ENCODE measurements at regions not wholly inside any gene's neighbourhood (a gene's known extent, or its start where the extent isn't known, plus 50 kb on each side); places are given as distances from the start of the nearest gene placed in this dataset.

DNA sequence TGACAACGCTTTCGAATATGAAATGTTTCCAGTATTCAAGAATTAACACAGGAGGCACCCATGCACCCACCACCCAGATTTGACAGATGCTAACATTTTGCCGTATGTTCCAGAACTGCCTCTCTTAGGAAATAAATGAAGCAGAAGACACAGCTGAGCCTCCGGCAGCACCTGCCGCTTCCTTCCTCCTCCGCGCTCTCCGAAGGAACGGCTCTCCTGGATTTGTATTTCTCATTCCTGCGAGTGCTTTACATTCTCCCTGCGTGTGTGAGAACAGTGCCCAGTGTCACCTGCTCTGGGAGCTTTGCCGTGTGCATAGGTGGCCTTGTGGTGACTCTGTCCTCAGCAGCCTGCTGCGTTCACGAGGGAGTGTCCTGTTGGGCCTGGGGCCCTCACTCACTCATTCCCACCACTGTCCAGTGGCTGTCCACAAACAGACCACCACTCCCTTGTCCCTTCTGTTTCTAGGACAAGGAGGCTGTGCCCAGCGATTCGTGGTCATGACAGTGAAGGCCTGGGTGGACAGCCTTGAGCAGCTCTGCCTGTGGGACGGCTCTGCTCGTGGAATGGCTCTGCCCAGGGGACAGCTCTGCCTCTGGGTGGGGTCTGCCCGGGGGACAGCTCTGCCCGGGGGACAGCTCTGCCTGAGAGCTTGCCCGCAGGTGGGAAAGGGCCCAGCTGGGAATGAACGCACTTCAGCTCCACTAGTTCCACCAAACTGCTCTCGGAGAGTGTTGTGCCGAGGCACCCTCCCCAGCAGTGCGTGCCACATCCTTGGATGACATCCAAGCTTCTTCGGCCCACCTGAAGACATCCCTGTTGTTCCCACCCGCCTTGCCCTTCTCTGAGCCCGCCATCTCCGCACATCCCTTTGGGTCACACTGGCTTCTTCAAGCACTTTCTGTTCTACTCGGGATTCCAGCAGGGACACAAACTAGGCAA is 170.5 kb upstream of the PPP1R26 start:
- no peak for DNase-seq
- no peak overlapping the region for H3K4me3 Mint-ChIP-seq
- H3K27ac Mint-ChIP-seq, result no peak overlapping the region
- CTCF ChIA-PET, result no interaction called here
- no peaks in the 10 kb centered on the region for H3K36me3 Mint-ChIP-seq
- no peaks in the 10 kb centered on the region for H3K27me3 Mint-ChIP-seq
- H3K4me1 Mint-ChIP-seq, result no peaks in the 10 kb centered on the region
- no peaks in the 10 kb centered on the region for H3K9me3 Mint-ChIP-seq

- H3K9me3 Mint-ChIP-seq, result no peaks in the 10 kb centered on the region
These were observed 169.8 kb upstream of the PPP1R26 start for GRCh38 chr9:135309763-135310125.

GRCh38 chr9:135310134-135310533 is 169.4 kb upstream of the PPP1R26 start:
- no peaks in the 10 kb centered on the region for H3K27me3 Mint-ChIP-seq
- CTCF ChIA-PET, result no interaction called here
- DNase-seq, result no peak
- no peak overlapping the region for H3K27ac Mint-ChIP-seq
- H3K9me3 Mint-ChIP-seq, result no peaks in the 10 kb centered on the region
- H3K4me1 Mint-ChIP-seq, result no peaks in the 10 kb centered on the region
- H3K36me3 Mint-ChIP-seq, result no peaks in the 10 kb centered on the region
- H3K4me3 Mint-ChIP-seq, result no peak overlapping the region

More at GRCh38 chr9:135309763-135310125, 169.8 kb upstream of the PPP1R26 start:
- CTCF ChIA-PET, result no interaction called here
- DNase-seq, result no peak
- no peak overlapping the region for H3K27ac Mint-ChIP-seq
- H3K36me3 Mint-ChIP-seq, result no peaks in the 10 kb centered on the region
- no peaks in the 10 kb centered on the region for H3K4me1 Mint-ChIP-seq
- H3K4me3 Mint-ChIP-seq, result no peak overlapping the region
- H3K27me3 Mint-ChIP-seq, result no peaks in the 10 kb centered on the region

DNA sequence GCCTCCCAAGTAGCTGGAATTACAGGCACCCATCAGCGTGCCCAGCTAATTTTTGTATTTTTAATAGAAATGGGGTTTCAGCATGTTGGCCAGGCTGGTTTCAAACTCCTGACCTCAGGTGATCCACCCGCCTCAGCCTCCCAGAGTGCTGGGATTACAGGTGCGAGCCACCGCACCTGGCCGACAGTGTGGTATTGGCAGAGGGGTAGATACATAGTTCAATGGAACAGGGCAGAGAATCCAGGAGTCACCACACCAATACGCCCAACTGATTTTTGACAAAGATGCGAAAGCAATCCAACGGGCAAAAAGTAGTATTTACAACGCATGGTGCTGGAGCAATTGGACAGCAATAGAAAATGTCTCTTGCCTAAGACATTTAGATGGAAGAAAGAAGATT is 164.0 kb upstream of the PPP1R26 start:
- no peaks in the 10 kb centered on the region for H3K9me3 Mint-ChIP-seq
- no peaks in the 10 kb centered on the region for H3K36me3 Mint-ChIP-seq
- no peaks in the 10 kb centered on the region for H3K4me1 Mint-ChIP-seq
- CTCF ChIA-PET, result no interaction called here
- no peaks in the 10 kb centered on the region for H3K27me3 Mint-ChIP-seq
- no peak overlapping the region for H3K4me3 Mint-ChIP-seq
- no peak overlapping the region for H3K27ac Mint-ChIP-seq
- DNase-seq, result no peak

DNA sequence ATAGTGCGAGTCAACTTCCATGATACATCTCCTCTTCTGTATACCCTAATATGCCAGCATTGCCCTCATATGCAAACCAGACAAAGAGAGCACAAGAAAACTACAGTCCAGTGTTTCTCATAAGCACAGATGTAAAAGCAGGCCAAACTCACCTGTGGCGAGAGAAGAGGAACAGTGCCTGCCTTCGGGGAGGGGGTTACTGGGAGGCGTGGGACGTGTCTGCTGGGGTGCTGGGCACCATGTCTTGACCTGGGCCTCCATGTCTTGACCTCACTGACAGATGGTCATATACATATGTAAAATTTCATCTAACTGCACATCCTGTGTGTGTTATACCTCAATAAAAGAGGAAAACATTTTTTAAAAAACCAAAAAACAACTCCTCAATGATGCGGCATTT is 159.3 kb upstream of the PPP1R26 start:
- DNase-seq, result no peak
- no peak overlapping the region for H3K27ac Mint-ChIP-seq
- no peaks in the 10 kb centered on the region for H3K27me3 Mint-ChIP-seq
- no peaks in the 10 kb centered on the region for H3K36me3 Mint-ChIP-seq
- no peaks in the 10 kb centered on the region for H3K4me1 Mint-ChIP-seq
- CTCF ChIA-PET, result no interaction called here
- H3K4me3 Mint-ChIP-seq, result no peak overlapping the region
- no peaks in the 10 kb centered on the region for H3K9me3 Mint-ChIP-seq

DNA sequence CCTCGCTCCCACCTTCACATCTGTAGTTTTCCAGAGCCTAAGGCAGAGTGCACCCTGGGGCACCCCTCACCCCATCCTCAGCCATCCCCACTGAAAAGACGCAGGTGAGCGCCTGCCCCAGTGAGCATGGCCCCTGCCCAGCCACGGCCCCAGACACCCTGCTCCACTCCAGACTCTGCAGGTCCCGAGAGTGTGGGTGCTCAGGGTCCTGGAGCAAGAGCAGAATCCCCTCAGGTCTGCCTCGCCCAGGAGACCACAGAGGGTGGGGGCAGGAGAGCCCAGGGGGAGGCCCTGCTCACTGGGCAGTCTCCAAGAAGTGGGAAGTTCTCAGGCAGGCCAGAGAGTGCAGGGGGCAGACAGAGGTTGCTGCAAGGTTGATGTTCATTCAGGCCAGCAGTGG is 158.6 kb upstream of the PPP1R26 start:
- Mint-ChIP-seq H3K4me1 (no peaks in the 10 kb centered on the region), H3K27ac (no peak overlapping the region), H3K9me3 (no peaks in the 10 kb centered on the region), H3K4me3 (no peak overlapping the region), H3K36me3 (no peaks in the 10 kb centered on the region), H3K27me3 (no peaks in the 10 kb centered on the region)
- CTCF ChIA-PET, result no interaction called here
- DNase-seq, result no peak

GRCh38 chr9:135321580-135321979 is 158.0 kb upstream of the PPP1R26 start:
- no peaks in the 10 kb centered on the region for H3K4me1 Mint-ChIP-seq
- H3K36me3 Mint-ChIP-seq, result no peaks in the 10 kb centered on the region
- no peak for DNase-seq
- CTCF ChIA-PET, result no interaction called here
- no peak overlapping the region for H3K27ac Mint-ChIP-seq
- H3K4me3 Mint-ChIP-seq, result no peak overlapping the region
- no peaks in the 10 kb centered on the region for H3K9me3 Mint-ChIP-seq
- H3K27me3 Mint-ChIP-seq, result no peaks in the 10 kb centered on the region

GRCh38 chr9:135324329-135324728 is 155.3 kb upstream of the PPP1R26 start:
- no peak overlapping the region for H3K27ac Mint-ChIP-seq
- H3K9me3 Mint-ChIP-seq, result no peaks in the 10 kb centered on the region

DNA sequence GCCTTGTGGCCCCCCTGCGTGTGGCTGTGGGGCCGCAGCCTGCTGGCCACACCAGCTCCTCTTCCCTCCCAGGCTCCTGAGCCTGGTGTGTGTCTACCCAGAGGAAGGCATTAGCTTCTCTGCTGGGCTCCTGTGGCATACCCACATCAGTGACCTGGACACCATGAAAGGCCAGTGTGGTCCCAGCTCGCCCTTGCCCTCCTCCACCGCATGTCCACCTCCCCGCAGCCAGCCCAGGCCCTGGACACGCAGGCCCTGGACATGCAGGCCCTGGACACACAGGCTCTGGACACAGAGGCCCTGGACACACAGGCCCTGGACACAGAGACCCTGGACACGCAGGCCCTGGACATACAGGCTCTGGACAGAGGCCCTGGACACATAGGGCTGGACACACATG is 153.4 kb upstream of the PPP1R26 start:
- CTCF ChIA-PET, result no interaction called here
- Mint-ChIP-seq H3K36me3 (no peaks in the 10 kb centered on the region), H3K4me1 (no peaks in the 10 kb centered on the region), H3K27me3 (no peaks in the 10 kb centered on the region), H3K4me3 (no peak overlapping the region), H3K9me3 (no peaks in the 10 kb centered on the region), H3K27ac (no peak overlapping the region)
- DNase-seq, result no peak

More at GRCh38 chr9:135324329-135324728, 155.3 kb upstream of the PPP1R26 start:
- no peak for DNase-seq
- Mint-ChIP-seq H3K4me3 (no peak overlapping the region), H3K27me3 (no peaks in the 10 kb centered on the region), H3K4me1 (no peaks in the 10 kb centered on the region), H3K36me3 (no peaks in the 10 kb centered on the region)
- CTCF ChIA-PET, result no interaction called here

- Mint-ChIP-seq H3K9me3 (no peaks in the 10 kb centered on the region), H3K27me3 (no peaks in the 10 kb centered on the region), H3K27ac (no peak overlapping the region), H3K4me1 (no peaks in the 10 kb centered on the region), H3K36me3 (no peaks in the 10 kb centered on the region), H3K4me3 (no peak overlapping the region)
- CTCF ChIA-PET, result no interaction called here
- DNase-seq, result no peak
These were observed 152.9 kb upstream of the PPP1R26 start for GRCh38 chr9:135326633-135327152.

GRCh38 chr9:135328485-135329417 is 150.8 kb upstream of the PPP1R26 start:
- CTCF ChIA-PET, result interaction anchor here (1.5 kb wide), 1 partner anchor 14 kb away, joined by 4 read pairs; no protein-coding TSS in a partner anchor

DNA sequence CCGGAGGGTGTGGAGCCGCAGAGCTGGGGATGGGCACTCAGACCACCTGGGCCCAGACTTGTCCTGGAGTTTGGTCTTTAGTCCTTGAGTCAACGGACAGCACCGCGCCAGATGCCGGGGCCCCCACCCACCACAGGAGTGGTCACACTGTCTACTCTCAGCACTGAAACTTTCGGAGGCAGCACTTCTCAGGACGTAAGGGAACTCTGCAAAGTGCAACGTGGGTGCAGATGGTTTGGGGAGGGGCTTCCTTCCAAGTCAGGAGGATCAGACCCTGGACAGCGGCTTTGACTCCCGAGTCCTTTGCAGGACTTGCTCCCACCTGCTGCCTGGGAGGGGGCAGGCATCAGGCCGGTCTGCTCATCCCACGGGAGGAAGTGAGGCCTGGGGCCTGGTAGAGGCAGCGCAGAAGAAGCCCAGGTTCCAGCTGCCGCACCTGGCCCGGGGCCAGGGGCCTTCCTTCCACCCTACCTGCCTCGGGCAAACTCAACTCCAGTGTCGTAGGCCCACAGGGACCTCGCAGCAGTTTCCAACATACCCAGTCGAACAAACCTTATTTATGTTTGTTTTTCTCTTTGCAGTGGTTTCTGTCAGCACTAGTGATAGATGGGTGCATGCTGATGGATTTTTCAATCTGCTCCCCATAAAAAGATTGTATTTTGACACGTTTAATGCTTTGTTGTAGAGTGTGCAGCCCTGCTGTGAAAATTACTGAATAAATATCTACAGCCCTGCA is 149.8 kb upstream of the PPP1R26 start:
- no peaks in the 10 kb centered on the region for H3K36me3 Mint-ChIP-seq
- no peaks in the 10 kb centered on the region for H3K27me3 Mint-ChIP-seq
- CTCF ChIA-PET, result no interaction called here
- DNase-seq, result no peak
- H3K27ac Mint-ChIP-seq, result no peak overlapping the region
- no peak overlapping the region for H3K4me3 Mint-ChIP-seq
- H3K9me3 Mint-ChIP-seq, result no peaks in the 10 kb centered on the region
- no peaks in the 10 kb centered on the region for H3K4me1 Mint-ChIP-seq

More at GRCh38 chr9:135328485-135329417, 150.8 kb upstream of the PPP1R26 start:
- DNase-seq, result no peak
- no peak overlapping the region for H3K27ac Mint-ChIP-seq
- no peak overlapping the region for H3K4me3 Mint-ChIP-seq
- no peaks in the 10 kb centered on the region for H3K36me3 Mint-ChIP-seq
- H3K4me1 Mint-ChIP-seq, result no peaks in the 10 kb centered on the region
- H3K27me3 Mint-ChIP-seq, result no peaks in the 10 kb centered on the region
- H3K9me3 Mint-ChIP-seq, result no peaks in the 10 kb centered on the region

DNA sequence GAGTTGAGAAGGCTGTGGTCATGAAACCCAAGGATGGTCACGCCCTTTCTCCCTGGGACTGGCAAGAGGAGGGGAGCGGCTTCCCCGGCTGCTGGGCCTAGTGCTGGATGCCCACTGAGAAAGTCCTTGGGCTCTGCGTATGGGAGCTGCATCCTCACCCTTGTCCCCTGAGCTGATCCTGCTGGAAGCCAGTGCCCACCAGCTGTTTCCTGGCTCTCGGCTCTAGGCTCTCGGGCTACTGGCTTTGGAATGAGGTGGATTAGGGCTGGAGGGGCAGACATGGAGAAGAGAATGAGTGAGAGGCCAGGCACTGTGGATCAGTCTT is 149.3 kb upstream of the PPP1R26 start:
- H3K27me3 Mint-ChIP-seq, result no peaks in the 10 kb centered on the region
- no peaks in the 10 kb centered on the region for H3K4me1 Mint-ChIP-seq
- H3K36me3 Mint-ChIP-seq, result no peaks in the 10 kb centered on the region
- no peak overlapping the region for H3K27ac Mint-ChIP-seq
- DNase-seq, result no peak
- CTCF ChIA-PET, result no interaction called here
- no peaks in the 10 kb centered on the region for H3K9me3 Mint-ChIP-seq
- no peak overlapping the region for H3K4me3 Mint-ChIP-seq

Measured in activated naive CD4-positive, alpha-beta T cell treated with anti-CD3 and anti-CD28 coated beads, Interleukin-2, amount 10 ng/mL, durations not matched to agents 7 days and 5 days (primary cell).